Mucosa of descending colon (tissue), 3 donors: ENCODE measurements at regions not wholly inside any gene's neighbourhood (a gene's known extent, or its start where the extent isn't known, plus 50 kb on each side); places are given as distances from the start of the nearest gene placed in this dataset.

Experiments
- ATAC-seq: fragments of 200-7000 bp; cut with Tn5 transposase; one replicate; pipeline ENCODE4 v1.9.1; 2020; ENCODE audit warnings: mild to moderate bottlenecking, moderate library complexity
- DNase-seq, 3 donors: peaks; one replicate each; pipeline ENCODE4 v3.0.0-alpha.2; 2020
- H3K36me3 ChIP-seq: fragments of 200-600 bp; one replicate; pipeline ENCODE4 v1.8.0; 2021; ENCODE audit warnings: low read depth, mild to moderate bottlenecking
- H3K4me1 ChIP-seq: fragments of 200-600 bp; one replicate; pipeline ENCODE4 v1.8.0; 2021; ENCODE audit warnings: low read depth, mild to moderate bottlenecking
- H3K4me3 ChIP-seq: fragments of 200-600 bp; one replicate; pipeline ENCODE4 v1.8.0; 2021; ENCODE audit warnings: mild to moderate bottlenecking
- H3K9me3 ChIP-seq: fragments of 200-600 bp; one replicate; pipeline ENCODE4 v1.8.0; 2021; ENCODE audit warnings: mild to moderate bottlenecking
- intact Hi-C, 2 donors: fragments of 100-400 bp; cut with DNase I in 1 of 2; cut with micrococcal nuclease in 1 of 2; formaldehyde crosslinking; loops; one replicate each; pipeline versions ENCODE4 v1.11.0 to v1.11.1; 2022; cut with DNase I, micrococcal nuclease
- TF ChIP-seq, protein P1 (sequence below): fragments of 200-600 bp; IDR thresholded peaks from one replicate; pipeline ENCODE4 v1.8.0; 2022; ENCODE audit warnings: antibody characterized with exemption, mild to moderate bottlenecking
- donor health status: DM: no; HTN: no; CAD: no; lungs with moderate emphysema.
- donor health status: DM: no; HTN: no; CAD: no.
- donor health status: DM: no; HTN: yes; CAD: no.

DNA sequence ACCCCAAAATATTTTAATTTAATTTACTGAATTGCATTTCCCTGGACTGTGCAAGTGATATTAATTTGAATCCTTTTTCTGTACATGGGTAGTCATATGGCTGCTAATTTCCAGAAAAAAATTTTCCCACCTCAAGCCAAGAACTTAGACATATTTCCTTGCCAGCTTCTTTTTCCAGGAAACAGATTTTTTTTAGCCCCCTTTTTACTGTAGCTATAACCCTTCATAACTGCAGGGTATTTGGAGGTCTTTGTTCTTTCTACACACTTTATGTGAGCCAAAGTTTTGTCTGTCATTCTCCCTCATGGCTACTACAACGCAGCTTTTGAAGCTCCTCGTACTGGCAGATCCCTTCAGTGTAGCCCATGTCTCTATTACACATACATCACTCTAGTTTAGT lies 261.2 kb upstream of the PIK3R1 start:
- intact Hi-C loops, result no loop called here
- no peak for ATAC-seq

DNA sequence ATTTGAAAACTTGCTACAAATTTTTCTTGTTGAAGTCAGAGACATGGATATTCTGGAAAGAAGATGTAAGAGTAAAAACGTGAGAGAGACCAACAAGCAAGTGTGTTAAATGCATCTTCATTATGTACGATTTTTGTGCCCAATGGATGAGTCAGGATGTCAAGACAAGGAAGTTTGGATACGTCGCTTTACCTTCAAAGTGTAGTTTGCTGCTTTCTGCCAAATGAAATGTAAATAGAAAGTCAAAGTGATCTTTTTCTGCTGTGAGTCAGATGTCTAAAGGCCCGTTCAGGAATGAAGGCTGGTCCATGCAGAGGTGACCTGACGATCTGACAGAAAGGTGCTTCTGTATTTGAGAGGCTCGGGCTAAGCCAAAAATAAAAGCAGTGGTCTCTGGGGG lies 273.1 kb upstream of the PIK3R1 start:
- TF ChIP-seq, protein P1, sequence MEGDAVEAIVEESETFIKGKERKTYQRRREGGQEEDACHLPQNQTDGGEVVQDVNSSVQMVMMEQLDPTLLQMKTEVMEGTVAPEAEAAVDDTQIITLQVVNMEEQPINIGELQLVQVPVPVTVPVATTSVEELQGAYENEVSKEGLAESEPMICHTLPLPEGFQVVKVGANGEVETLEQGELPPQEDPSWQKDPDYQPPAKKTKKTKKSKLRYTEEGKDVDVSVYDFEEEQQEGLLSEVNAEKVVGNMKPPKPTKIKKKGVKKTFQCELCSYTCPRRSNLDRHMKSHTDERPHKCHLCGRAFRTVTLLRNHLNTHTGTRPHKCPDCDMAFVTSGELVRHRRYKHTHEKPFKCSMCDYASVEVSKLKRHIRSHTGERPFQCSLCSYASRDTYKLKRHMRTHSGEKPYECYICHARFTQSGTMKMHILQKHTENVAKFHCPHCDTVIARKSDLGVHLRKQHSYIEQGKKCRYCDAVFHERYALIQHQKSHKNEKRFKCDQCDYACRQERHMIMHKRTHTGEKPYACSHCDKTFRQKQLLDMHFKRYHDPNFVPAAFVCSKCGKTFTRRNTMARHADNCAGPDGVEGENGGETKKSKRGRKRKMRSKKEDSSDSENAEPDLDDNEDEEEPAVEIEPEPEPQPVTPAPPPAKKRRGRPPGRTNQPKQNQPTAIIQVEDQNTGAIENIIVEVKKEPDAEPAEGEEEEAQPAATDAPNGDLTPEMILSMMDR, result no peak
- Histone ChIP-seq H3K4me3 (no peak overlapping the region), H3K4me1 (no peaks in the 10 kb centered on the region), H3K9me3 (no peaks in the 10 kb centered on the region), H3K36me3 (no peaks in the 10 kb centered on the region)
- ATAC-seq (peak; percentile 35), DNase-seq (no peak)
- intact Hi-C loops, result no loop called here

More for the DNA sequence above, 261.2 kb upstream of the PIK3R1 start:
- no peak for DNase-seq
- TF ChIP-seq, protein P1, result no peak
- Histone ChIP-seq H3K4me1 (no peaks in the 10 kb centered on the region), H3K4me3 (no peak overlapping the region), H3K36me3 (no peaks in the 10 kb centered on the region), H3K9me3 (no peaks in the 10 kb centered on the region)

DNA sequence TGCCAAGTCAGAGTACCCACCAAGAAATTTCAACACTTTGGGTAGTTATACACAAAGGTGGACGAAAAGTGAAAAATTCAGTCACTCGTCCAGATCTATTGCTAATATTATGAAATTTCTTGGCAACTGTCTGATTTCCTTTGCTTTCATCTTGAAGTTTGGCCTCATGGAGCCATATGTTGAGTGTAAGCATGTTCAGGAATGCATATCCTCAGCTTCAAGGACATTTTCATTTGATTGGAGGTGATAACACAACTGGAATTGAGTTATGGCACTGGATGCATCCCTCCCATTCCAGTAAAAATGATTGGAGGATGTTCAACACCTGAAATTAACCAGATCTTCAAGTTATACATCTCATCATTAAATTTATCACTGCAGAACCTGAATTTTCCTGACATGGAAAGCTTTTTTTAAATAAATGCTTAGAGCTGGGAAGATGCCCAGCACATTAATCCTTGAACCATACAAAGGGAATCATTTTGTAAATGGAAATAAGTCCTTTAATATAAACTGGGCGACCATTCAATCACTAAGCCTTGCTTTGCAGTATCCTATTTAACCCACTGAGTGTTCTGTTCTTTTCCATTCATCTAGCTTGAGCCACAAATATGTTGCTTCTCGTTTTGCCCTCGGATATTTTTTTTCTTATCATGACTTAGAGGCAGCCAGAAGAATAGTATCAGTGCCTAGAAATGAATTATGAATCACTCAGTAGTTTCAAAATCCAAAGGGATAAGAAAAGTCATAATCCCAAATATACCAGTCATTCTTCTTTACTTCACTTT lies 273.7 kb upstream of the PIK3R1 start:
- ATAC-seq (no peak), DNase-seq (no peak)
- TF ChIP-seq, protein P1, result no peak
- H3K36me3 ChIP-seq, result no peaks in the 10 kb centered on the region
- H3K4me1 ChIP-seq, result no peaks in the 10 kb centered on the region
- intact Hi-C loops, result no loop called here
- H3K9me3 ChIP-seq, result no peaks in the 10 kb centered on the region
- no peak overlapping the region for H3K4me3 ChIP-seq

DNA sequence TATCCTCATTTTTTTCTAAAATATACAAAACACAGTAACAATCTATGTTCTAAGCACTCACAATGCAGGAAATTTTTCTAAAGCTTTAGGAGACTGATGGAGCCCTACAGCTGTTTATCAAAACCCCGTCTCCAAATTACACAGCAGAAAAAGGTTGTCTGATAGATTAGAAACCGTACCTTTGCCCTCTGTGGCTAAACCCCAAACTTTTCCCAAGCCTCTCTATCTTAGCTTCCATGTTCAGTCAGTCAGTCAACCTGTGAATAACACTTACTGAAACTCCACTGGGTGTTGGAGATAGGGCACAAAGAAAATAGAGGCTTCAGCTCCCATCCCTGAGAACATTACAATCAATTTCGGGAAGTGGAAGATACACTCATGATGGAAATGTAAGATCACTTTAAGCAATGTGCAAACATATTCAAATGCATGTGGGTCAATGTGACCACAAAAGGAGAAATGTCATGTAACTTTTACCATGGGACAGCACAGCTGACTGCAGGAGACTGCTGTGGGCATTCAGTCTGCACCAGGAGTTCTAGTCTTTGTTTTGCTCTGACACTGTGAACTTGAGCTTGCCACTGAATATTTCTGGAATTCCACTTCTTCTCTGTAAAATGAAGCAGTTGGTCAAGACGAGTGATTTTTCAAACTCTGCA lies 279.5 kb upstream of the PIK3R1 start:
- Histone ChIP-seq H3K4me1 (no peaks in the 10 kb centered on the region), H3K9me3 (no peaks in the 10 kb centered on the region), H3K36me3 (no peaks in the 10 kb centered on the region), H3K4me3 (no peak overlapping the region)
- peak in 1 of 3 donors; percentile 5 for DNase-seq
- no peak for ATAC-seq
- TF ChIP-seq, protein P1, result no peak
- intact Hi-C loops, result no loop called here

DNA sequence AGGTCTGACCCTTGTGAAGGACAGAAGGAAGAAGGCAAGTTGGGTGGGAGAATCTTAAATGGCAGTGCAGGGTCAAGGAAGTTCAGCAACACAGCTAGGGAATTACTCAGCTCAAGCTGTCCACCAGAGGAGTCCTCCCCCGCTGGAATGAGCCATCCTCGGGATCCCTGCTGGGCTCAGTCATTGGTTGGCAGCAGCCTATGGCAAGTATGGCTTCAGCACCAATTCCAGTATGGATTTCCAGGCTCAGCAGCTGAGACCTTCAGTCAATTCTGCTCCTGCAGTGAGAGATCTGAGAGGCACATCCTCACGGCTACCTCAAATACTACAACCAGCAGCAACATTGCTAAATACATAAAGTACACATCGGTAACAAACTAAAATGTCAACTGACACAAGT lies 280.6 kb upstream of the PIK3R1 start:
- no peak for DNase-seq
- Histone ChIP-seq H3K4me3 (no peak overlapping the region), H3K4me1 (no peaks in the 10 kb centered on the region), H3K36me3 (no peaks in the 10 kb centered on the region), H3K9me3 (no peaks in the 10 kb centered on the region)
- TF ChIP-seq, protein P1, result no peak
- ATAC-seq, result no peak
- intact Hi-C loops, result no loop called here
